ENCODE measurements at regions not wholly inside any gene's neighbourhood (a gene's known extent, or its start where the extent isn't known, plus 50 kb on each side); places are given as distances from the start of the nearest gene placed in this dataset.

GRCh38 chr6:134680433-134680832 lies 269.5 kb downstream of the ALDH8A1 start:
- TF ChIP-seq POLR2A (IDR thresholded peaks at IDR 0.05) = no peak
- TF ChIP-seq, protein P1, sequence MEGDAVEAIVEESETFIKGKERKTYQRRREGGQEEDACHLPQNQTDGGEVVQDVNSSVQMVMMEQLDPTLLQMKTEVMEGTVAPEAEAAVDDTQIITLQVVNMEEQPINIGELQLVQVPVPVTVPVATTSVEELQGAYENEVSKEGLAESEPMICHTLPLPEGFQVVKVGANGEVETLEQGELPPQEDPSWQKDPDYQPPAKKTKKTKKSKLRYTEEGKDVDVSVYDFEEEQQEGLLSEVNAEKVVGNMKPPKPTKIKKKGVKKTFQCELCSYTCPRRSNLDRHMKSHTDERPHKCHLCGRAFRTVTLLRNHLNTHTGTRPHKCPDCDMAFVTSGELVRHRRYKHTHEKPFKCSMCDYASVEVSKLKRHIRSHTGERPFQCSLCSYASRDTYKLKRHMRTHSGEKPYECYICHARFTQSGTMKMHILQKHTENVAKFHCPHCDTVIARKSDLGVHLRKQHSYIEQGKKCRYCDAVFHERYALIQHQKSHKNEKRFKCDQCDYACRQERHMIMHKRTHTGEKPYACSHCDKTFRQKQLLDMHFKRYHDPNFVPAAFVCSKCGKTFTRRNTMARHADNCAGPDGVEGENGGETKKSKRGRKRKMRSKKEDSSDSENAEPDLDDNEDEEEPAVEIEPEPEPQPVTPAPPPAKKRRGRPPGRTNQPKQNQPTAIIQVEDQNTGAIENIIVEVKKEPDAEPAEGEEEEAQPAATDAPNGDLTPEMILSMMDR (IDR thresholded peaks at IDR 0.05) = no peak

All from heart left ventricle (tissue), 13 donors.